ENCODE measurements at regions not wholly inside any gene's neighbourhood (a gene's known extent, or its start where the extent isn't known, plus 50 kb on each side); places are given as distances from the start of the nearest gene placed in this dataset.

DNA sequence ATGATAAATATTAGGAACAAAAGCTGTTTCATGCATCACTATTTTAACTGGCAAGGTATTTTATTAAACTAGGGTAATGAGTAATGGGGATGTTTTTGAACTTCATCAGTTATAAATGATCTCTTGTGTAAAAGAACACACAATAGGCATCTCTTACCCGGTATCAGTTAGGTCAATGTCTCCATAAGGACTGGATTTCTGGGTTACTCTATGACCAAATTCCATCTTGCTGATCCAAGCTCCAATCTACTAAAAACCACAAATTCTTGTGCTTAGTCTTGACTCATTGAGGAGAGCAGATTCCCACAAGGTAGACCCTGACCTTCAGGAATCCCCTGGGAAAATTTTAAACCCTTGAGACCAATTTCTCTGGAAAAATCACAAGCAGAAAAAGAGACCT is 1167.7 kb downstream of the XPNPEP1 start:
- Histone ChIP-seq H3K27ac (ENCODE audit: low read length) (no peak overlapping the region), H3K4me2 (ENCODE audit: low read length) (no peak overlapping the region)

DNA sequence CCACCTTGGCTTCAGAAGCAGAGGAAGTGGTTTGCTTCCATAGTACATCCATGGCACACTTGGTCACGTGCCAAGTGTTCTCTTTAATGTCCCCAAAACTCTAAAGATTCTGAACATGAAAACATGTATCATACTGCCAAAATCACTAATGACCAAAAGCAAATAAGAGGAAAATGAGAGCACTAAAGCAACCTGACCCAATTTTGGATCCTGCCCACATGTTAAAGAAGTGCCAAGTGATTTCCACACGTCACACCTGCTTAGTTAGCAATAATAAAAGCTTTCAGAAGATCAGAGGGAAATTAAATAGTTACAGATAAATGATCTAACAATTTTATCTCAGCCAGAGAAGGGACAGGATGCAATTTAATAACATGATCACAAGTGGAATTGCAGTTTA is 1170.0 kb downstream of the XPNPEP1 start:
- no peak overlapping the region for H3K4me2 ChIP-seq (ENCODE audit: low read length)
- H3K79me2 ChIP-seq (replicated peaks; ENCODE audit: insufficient read depth, low read length): no peaks in the 10 kb centered on the region
- no peak overlapping the region for H3K27ac ChIP-seq (ENCODE audit: low read length)
- H3K9ac ChIP-seq (ENCODE audit: low read length): no peak overlapping the region
- H4K20me1 ChIP-seq (ENCODE audit: insufficient read depth): no peaks in the 10 kb centered on the region
- H3K4me3 ChIP-seq (ENCODE audit: low read length): no peak overlapping the region
- TF ChIP-seq, protein P1, sequence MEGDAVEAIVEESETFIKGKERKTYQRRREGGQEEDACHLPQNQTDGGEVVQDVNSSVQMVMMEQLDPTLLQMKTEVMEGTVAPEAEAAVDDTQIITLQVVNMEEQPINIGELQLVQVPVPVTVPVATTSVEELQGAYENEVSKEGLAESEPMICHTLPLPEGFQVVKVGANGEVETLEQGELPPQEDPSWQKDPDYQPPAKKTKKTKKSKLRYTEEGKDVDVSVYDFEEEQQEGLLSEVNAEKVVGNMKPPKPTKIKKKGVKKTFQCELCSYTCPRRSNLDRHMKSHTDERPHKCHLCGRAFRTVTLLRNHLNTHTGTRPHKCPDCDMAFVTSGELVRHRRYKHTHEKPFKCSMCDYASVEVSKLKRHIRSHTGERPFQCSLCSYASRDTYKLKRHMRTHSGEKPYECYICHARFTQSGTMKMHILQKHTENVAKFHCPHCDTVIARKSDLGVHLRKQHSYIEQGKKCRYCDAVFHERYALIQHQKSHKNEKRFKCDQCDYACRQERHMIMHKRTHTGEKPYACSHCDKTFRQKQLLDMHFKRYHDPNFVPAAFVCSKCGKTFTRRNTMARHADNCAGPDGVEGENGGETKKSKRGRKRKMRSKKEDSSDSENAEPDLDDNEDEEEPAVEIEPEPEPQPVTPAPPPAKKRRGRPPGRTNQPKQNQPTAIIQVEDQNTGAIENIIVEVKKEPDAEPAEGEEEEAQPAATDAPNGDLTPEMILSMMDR (IDR thresholded peaks at IDR 0.05; ENCODE audit: poor library complexity, severe bottlenecking): no peak
- TF ChIP-seq SMC3 (conservative IDR thresholded peaks at IDR 0.05; ENCODE audit: poor library complexity): no peak
- no peak overlapping the region for H2AFZ ChIP-seq (ENCODE audit: low read depth, low read length)
- H3K9me2 ChIP-seq (ENCODE audit: insufficient read depth, low read length): no peaks in the 10 kb centered on the region
- no peaks in the 10 kb centered on the region for H3K9me3 ChIP-seq (ENCODE audit: low read length)
- H3K36me3 ChIP-seq (ENCODE audit: insufficient read depth, low read length): no peaks in the 10 kb centered on the region
- no peaks in the 10 kb centered on the region for H3K27me3 ChIP-seq (ENCODE audit: insufficient read depth, low read depth, low read length)
- H3F3A ChIP-seq (ENCODE audit: insufficient read depth, low read length, poor library complexity, severe bottlenecking): no peaks in the 10 kb centered on the region

More for the DNA sequence above, 1167.7 kb downstream of the XPNPEP1 start:
- H2AFZ ChIP-seq (ENCODE audit: low read depth, low read length): no peak overlapping the region
- H3K27me3 ChIP-seq (ENCODE audit: insufficient read depth, low read depth, low read length): no peaks in the 10 kb centered on the region
- no peaks in the 10 kb centered on the region for H3K79me2 ChIP-seq (replicated peaks; ENCODE audit: insufficient read depth, low read length)
- TF ChIP-seq POLR2AphosphoS5 (IDR thresholded peaks at IDR 0.05) (no peak), RAD21 (conservative IDR thresholded peaks at IDR 0.05) (no peak), MXI1 (conservative IDR thresholded peaks at IDR 0.05; ENCODE audit: poor library complexity, severe bottlenecking) (no peak), SMC3 (conservative IDR thresholded peaks at IDR 0.05; ENCODE audit: poor library complexity) (no peak), TAF1 (IDR thresholded peaks at IDR 0.05; ENCODE audit: low read depth) (no peak)
- TF ChIP-seq, protein P1 (IDR thresholded peaks at IDR 0.05; ENCODE audit: poor library complexity, severe bottlenecking): no peak
- TF ChIP-seq, protein P2, sequence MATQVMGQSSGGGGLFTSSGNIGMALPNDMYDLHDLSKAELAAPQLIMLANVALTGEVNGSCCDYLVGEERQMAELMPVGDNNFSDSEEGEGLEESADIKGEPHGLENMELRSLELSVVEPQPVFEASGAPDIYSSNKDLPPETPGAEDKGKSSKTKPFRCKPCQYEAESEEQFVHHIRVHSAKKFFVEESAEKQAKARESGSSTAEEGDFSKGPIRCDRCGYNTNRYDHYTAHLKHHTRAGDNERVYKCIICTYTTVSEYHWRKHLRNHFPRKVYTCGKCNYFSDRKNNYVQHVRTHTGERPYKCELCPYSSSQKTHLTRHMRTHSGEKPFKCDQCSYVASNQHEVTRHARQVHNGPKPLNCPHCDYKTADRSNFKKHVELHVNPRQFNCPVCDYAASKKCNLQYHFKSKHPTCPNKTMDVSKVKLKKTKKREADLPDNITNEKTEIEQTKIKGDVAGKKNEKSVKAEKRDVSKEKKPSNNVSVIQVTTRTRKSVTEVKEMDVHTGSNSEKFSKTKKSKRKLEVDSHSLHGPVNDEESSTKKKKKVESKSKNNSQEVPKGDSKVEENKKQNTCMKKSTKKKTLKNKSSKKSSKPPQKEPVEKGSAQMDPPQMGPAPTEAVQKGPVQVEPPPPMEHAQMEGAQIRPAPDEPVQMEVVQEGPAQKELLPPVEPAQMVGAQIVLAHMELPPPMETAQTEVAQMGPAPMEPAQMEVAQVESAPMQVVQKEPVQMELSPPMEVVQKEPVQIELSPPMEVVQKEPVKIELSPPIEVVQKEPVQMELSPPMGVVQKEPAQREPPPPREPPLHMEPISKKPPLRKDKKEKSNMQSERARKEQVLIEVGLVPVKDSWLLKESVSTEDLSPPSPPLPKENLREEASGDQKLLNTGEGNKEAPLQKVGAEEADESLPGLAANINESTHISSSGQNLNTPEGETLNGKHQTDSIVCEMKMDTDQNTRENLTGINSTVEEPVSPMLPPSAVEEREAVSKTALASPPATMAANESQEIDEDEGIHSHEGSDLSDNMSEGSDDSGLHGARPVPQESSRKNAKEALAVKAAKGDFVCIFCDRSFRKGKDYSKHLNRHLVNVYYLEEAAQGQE (IDR thresholded peaks at IDR 0.05; ENCODE audit: borderline replicate concordance): no peak
- no peaks in the 10 kb centered on the region for H4K20me1 ChIP-seq (ENCODE audit: insufficient read depth)
- H3F3A ChIP-seq (ENCODE audit: insufficient read depth, low read length, poor library complexity, severe bottlenecking): no peaks in the 10 kb centered on the region
- no peaks in the 10 kb centered on the region for H3K36me3 ChIP-seq (ENCODE audit: insufficient read depth, low read length)
- H3K9ac ChIP-seq (ENCODE audit: low read length): no peak overlapping the region
- H3K9me2 ChIP-seq (ENCODE audit: insufficient read depth, low read length): no peaks in the 10 kb centered on the region
- no peaks in the 10 kb centered on the region for H3K9me3 ChIP-seq (ENCODE audit: low read length)
- H3K4me3 ChIP-seq (ENCODE audit: low read length): no peak overlapping the region
